IPS-15b (cell line): ENCODE measurements at regions not wholly inside any gene's neighbourhood (a gene's known extent, or its start where the extent isn't known, plus 50 kb on each side); places are given as distances from the start of the nearest gene placed in this dataset.
"Not testable (repeated sequence)": the region's sequence is repeated elsewhere in the genome, so short reads cannot be mapped to it uniquely, and the experiment has no call there.

Source experiments
- H3K27me3 ChIP-seq: one replicate; pipeline ENCODE4 v1.6.1; 2013; ENCODE audit warnings: low read length; ENCODE audit not compliant: control insufficient read depth, insufficient read depth
- H3K36me3 ChIP-seq: one replicate; pipeline ENCODE4 v1.6.1; 2013; ENCODE audit warnings: low read length; ENCODE audit not compliant: control insufficient read depth, insufficient read depth
- H3K4me1 ChIP-seq: one replicate; pipeline ENCODE4 v1.6.1; 2013; ENCODE audit warnings: mild to moderate bottlenecking, low read length; ENCODE audit not compliant: control insufficient read depth, insufficient read depth
- H3K4me3 ChIP-seq: one replicate; pipeline ENCODE4 v1.5.1; 2013; ENCODE audit warnings: low read depth, low read length
- H3K9ac ChIP-seq: one replicate; pipeline ENCODE4 v1.6.1; 2013; ENCODE audit warnings: low read depth, mild to moderate bottlenecking, low read length
- H3K9me3 ChIP-seq: one replicate; pipeline ENCODE4 v1.6.1; 2013; ENCODE audit warnings: mild to moderate bottlenecking, low read length; ENCODE audit not compliant: control insufficient read depth, insufficient read depth

DNA sequence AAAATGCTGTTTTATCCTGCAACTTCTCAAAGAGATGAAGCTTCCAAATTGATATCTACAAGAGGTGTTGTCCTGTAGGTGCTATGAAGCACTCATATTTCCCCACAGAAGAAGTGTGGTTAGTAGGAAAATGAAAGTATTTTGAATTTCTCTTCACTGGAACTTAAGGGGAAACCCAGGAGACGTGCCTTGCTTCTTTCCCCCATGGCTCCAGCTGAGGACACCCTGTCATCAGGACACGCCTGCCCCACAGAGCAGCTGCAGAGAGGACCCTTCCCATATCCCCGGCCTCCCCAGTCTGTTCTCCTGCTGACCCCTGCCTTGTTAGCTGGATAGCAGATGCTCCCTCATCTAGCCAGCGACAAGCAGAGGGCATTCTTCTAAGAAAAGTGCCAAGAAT is 371.3 kb downstream of the COG6 start:
- Histone ChIP-seq H3K9me3 (no peaks in the 10 kb centered on the region), H3K4me1 (peaks cover 2% of the 10 kb centered on the region), H3K4me3 (no peak overlapping the region), H3K9ac (no peak overlapping the region), H3K36me3 (no peaks in the 10 kb centered on the region), H3K27me3 (no peaks in the 10 kb centered on the region)

DNA sequence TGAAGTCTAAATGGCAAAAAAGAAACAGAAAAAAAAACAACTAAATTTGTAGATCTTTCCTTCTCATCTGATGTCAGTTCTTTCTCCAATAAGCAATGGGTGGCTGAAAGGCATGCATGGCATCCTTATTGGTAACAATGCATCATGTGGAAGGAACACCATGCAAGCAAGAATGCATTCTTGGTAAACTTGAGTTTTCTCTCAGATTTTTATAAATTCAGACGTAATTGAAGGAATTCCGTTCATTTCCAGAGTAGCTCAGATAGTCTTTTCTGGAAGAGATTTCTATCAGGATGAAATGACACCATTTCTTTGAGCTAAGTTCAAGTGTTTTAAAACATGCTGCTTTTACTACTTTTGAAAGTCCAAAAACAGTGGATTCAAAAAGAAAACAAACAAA is 373.0 kb downstream of the COG6 start:
- Histone ChIP-seq H3K4me1 (peaks cover 2% of the 10 kb centered on the region), H3K9ac (no peak overlapping the region), H3K9me3 (no peaks in the 10 kb centered on the region), H3K4me3 (no peak overlapping the region), H3K27me3 (no peaks in the 10 kb centered on the region), H3K36me3 (no peaks in the 10 kb centered on the region)

DNA sequence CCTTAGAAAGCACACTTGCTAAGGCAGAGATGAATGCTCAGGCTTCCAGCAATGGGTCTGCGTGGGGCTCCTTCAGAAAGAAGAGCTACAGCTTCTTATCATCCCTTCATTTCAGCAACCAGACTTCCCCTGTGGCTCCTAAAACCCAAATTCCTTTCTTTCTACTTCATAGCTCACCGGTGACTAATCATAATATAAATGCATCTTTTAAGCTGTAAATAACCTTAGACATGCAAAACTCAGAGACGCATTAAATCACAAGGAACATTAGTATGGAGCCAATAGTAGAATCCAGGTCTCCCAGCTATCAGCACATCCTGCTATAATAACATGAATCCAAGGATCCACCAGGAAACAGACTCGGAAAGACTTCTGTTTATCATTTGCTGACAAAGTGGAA is 375.6 kb downstream of the COG6 start:
- Histone ChIP-seq H3K27me3 (no peaks in the 10 kb centered on the region), H3K4me3 (no peak overlapping the region)

DNA sequence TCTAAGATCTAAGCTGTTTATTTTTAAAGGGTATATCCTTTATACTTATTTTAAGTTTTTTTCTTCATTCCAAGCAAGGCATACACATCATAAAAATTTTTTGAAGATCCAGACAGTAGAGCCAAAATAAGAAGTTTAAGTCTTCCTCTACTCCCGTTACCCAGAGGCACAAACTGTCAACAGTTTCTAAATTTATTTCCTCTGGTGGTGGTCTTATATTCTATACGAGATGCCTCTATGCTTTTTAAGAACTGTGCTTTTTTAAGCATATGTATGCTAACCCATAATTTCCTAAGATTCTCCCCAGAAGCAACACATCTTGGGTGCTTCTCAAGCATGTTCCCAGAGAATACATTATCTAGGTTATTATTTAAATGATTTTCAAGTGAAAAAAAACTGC is 383.6 kb downstream of the COG6 start:
- no peak overlapping the region for H3K9ac ChIP-seq
- no peak overlapping the region for H3K4me3 ChIP-seq
- H3K9me3 ChIP-seq = no peaks in the 10 kb centered on the region
- H3K4me1 ChIP-seq = no peaks in the 10 kb centered on the region
- H3K27me3 ChIP-seq = no peaks in the 10 kb centered on the region
- no peaks in the 10 kb centered on the region for H3K36me3 ChIP-seq

More for the DNA sequence above, 375.6 kb downstream of the COG6 start:
- no peak overlapping the region for H3K9ac ChIP-seq
- H3K36me3 ChIP-seq = no peaks in the 10 kb centered on the region
- H3K9me3 ChIP-seq = no peaks in the 10 kb centered on the region
- H3K4me1 ChIP-seq = peaks cover 2% of the 10 kb centered on the region

DNA sequence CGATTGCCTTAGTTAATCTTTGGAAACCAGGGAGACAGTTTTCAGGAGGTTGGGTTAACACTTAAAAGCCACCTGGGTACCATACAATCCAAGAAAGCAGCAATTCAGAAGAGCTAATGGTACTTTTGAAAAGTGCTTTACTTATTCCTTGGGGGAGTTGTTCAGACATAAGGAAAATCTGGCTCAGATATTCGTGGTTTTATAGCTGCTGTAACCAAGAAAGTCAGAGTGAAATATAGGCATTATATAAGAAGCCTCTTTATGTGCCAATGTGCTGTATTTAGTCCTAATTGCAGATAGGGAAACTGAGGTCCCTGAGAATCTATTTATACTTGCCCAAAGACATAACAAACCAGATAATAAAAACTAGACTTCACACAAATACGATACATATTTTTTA is 387.5 kb downstream of the COG6 start:
- Histone ChIP-seq H3K4me1 (no peaks in the 10 kb centered on the region), H3K9me3 (no peaks in the 10 kb centered on the region), H3K36me3 (no peaks in the 10 kb centered on the region), H3K27me3 (no peaks in the 10 kb centered on the region), H3K9ac (no peak overlapping the region), H3K4me3 (no peak overlapping the region)

DNA sequence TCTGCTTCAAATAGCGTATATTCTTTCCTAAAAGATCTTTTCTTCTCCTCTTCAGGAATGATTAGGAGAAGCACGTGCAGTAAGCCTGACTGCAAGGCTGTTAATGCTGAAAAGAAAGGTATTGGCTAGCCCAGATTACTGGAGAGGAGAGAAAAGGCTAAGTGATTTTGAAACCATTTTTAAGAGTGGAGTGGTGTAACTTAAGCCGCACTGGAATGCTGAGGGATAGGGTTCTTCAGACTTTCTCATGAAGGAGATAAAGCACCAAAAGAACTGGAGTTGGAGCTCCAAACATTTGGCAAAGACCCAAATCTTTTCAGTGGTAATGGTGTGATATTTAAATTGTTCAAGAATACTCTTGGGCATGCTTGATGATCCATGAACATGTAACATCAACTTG is 388.3 kb downstream of the COG6 start:
- H3K4me1 ChIP-seq = no peaks in the 10 kb centered on the region
- no peak overlapping the region for H3K4me3 ChIP-seq
- H3K27me3 ChIP-seq = no peaks in the 10 kb centered on the region
- no peak overlapping the region for H3K9ac ChIP-seq
- H3K36me3 ChIP-seq = no peaks in the 10 kb centered on the region
- H3K9me3 ChIP-seq = no peaks in the 10 kb centered on the region

DNA sequence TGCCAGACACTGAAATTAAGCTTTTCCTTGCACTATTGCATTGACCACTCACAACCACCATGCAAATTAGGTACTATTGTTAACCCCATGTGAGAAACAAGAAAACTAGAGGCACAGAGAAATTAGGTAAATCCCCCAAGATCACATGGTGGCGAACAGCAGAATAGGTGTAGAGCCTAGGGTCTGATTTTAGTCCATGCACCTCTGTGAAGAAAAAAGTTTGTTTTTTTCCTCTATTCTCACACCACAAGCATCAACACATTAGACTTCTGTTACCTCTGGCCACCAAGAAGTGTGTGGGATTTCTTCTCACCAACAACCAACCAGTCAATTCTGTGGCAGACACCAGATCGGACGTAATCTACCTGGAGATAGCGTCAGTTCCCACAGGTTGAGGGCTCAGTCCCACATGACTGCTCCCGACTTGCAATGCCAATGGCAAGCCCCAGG is 391.9 kb downstream of the COG6 start:
- Histone ChIP-seq H3K9me3 (no peaks in the 10 kb centered on the region), H3K9ac (no peak overlapping the region), H3K27me3 (no peaks in the 10 kb centered on the region)

DNA sequence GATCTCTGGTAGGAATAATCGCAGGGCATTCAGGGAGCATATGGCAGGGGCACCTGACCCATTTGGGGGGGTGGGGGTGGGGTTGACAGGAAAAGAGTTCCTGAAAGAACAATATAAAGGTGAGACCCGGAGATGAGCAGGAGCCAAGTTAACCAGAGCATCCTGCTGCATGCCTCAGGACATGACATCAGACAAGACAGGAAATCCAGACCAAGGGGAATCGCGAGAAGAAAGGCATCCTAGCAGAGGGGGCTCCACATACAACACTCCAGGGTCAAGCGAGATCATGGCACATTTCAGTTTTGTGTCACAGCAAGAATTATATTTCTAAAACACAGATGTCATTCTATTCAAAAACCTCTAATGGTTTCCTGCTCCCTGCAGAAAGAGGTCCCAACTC is 393.1 kb downstream of the COG6 start:
- H3K4me1 ChIP-seq = no peaks in the 10 kb centered on the region
- no peaks in the 10 kb centered on the region for H3K27me3 ChIP-seq
- H3K9me3 ChIP-seq = no peaks in the 10 kb centered on the region
- no peaks in the 10 kb centered on the region for H3K36me3 ChIP-seq
- no peak overlapping the region for H3K4me3 ChIP-seq
- H3K9ac ChIP-seq = no peak overlapping the region

More for the DNA sequence above, 391.9 kb downstream of the COG6 start:
- no peaks in the 10 kb centered on the region for H3K36me3 ChIP-seq
- no peak overlapping the region for H3K4me3 ChIP-seq
- no peaks in the 10 kb centered on the region for H3K4me1 ChIP-seq

DNA sequence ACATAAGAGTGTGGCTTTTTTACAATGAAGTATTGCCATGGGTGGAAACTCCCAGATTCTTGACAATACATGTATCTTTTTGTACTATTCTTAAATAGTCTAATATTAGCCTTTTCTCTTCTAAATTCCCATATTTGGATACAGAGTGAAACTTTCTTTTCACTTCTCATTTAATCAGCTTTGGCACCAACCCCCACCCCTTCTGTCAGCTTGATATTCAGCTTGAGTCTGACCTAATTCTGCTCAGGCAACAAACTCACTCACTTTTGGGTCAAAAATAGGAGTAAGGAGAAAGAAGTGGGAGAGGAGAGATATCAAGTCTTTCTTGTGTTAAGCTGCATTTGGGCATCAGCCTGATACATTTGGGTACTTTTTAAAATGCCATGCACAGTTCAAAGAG is 397.5 kb downstream of the COG6 start:
- Histone ChIP-seq H3K36me3 (no peaks in the 10 kb centered on the region), H3K27me3 (no peaks in the 10 kb centered on the region), H3K4me3 (no peak overlapping the region), H3K9ac (no peak overlapping the region), H3K9me3 (no peaks in the 10 kb centered on the region), H3K4me1 (no peaks in the 10 kb centered on the region)

DNA sequence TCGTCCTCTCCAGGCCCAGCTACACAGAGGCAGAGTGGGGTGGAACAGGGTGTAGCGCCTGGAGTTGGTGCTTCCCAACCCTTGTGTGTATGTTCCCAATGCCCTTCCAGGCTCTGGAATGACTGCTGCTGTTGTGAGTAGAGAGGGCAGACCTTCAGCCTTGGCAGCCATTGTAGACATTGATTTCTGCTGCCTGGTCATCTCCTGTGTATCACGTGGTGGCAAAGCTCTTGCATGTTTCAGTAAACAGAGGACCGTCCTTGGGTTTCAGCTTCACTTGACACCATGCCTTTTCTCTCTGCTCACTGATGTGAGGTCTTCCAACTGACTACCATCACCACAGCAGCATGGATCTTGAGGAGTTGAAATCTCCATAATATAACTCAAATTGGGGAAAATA is 397.9 kb downstream of the COG6 start:
- Histone ChIP-seq H3K9ac (no peak overlapping the region), H3K36me3 (no peaks in the 10 kb centered on the region), H3K27me3 (no peaks in the 10 kb centered on the region)

DNA sequence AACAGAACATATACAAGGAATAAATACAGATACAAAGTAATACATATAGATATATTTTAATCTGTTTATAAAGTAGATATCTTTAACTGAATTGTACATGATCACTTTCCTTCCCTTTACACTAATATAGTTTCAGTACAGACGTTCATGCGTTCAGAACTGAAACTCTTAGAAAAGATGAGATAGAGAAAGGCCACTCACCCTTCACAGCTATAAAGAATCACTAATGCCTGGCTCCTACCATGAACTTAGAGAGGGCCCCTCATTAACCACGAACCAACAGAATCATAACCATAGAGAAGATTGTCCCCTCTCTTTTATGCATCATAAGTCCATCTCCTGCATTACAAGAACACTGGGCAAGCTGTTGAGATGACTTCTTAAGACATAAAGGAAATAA is 399.0 kb downstream of the COG6 start:
- not testable (repeated sequence) for H3K9ac ChIP-seq, H3K9me3 ChIP-seq, H3K36me3 ChIP-seq, H3K27me3 ChIP-seq, H3K4me1 ChIP-seq, H3K4me3 ChIP-seq

More for the DNA sequence above, 397.9 kb downstream of the COG6 start:
- Histone ChIP-seq H3K9me3 (no peaks in the 10 kb centered on the region), H3K4me1 (no peaks in the 10 kb centered on the region), H3K4me3 (no peak overlapping the region)

DNA sequence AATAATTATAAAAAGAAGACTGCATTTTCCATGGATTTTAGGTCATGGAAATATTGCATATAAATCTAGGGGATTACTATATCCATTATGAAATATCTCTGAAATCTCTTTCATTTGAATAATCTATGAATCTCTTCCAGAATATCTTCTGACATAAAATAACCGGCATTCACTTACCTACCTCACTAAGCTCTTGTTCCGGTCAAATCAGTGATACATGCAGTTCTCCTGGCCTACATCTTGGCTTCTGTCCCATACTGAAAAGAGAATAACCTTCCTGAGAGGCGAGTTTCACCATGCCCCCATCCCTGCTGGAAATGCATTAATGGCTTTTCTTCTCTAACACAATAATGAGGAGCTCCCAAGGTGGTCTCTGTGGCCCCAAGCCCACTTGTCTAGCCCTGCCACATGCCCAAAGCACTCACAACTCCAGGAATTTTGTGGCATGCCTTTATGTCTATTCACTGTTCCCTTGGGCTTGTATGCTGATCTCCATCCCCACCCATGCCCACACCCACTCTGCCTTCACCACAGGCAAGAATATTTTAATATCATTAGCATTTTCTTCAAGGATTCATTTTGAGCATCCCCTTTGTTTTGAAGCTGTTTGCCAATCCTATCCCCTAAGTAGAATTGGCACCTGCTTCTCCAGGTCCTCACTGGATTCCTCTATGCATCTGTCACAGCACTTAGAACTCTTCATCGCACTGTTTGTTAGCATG is 401.6 kb downstream of the COG6 start:
- H3K36me3 ChIP-seq = no peaks in the 10 kb centered on the region
- H3K9ac ChIP-seq = no peak overlapping the region
- H3K4me1 ChIP-seq = no peaks in the 10 kb centered on the region
- no peak overlapping the region for H3K4me3 ChIP-seq
- no peaks in the 10 kb centered on the region for H3K9me3 ChIP-seq
- H3K27me3 ChIP-seq = no peaks in the 10 kb centered on the region
